CD4-positive, alpha-beta T cell (primary cell): ENCODE measurements at regions not wholly inside any gene's neighbourhood (a gene's known extent, or its start where the extent isn't known, plus 50 kb on each side); places are given as distances from the start of the nearest gene placed in this dataset.

Experiments used
- ATAC-seq: fragments of 200-7000 bp; cut with Tn5 transposase; one replicate; pipeline ENCODE4 v1.10.0; 2022; ENCODE audit warnings: mild to moderate bottlenecking; ENCODE audit not compliant: poor library complexity
- CTCF ChIA-PET: fragments of 350-600 bp; sonication (Branson Sonifier 250); formaldehyde crosslinking; loops from one replicate; lab custom pipeline; 2021; ENCODE audit warnings: antibody characterized with exemption, inconsistent platforms; lab: Charles Lee
- POLR2A ChIA-PET: fragments of 350-600 bp; sonication (Branson Sonifier 250); formaldehyde crosslinking; loops from one replicate; lab custom pipeline; 2021; ENCODE audit warnings: antibody characterized with exemption, inconsistent platforms; lab: Charles Lee
- DNase-seq, 14 experiments: peaks; one replicate each; pipeline ENCODE4 v3.0.0-alpha.2; 2013 to 2020; ENCODE audit warnings: mixed read lengths in 2 of 14
- H3K27ac ChIP-seq, 2 donors: one replicate each; pipeline versions ENCODE4 v1.5.1 to v1.7.0; 2013; ENCODE audit warnings: low read length in 2 of 2, low read depth in 1 of 2, mild to moderate bottlenecking in 1 of 2
- H3K27me3 ChIP-seq, 2 experiments: 1 replicate in 1 of 2; 2 replicates in 1 of 2; pipeline versions ENCODE4 v1.6.1 to v1.7.0; 2013; ENCODE audit warnings: low read length in 2 of 2, control low read depth in 1 of 2, mild to moderate bottlenecking in 1 of 2, moderate library complexity in 1 of 2; ENCODE audit not compliant: insufficient read depth in 2 of 2, control insufficient read depth in 1 of 2
- H3K36me3 ChIP-seq: one replicate; pipeline ENCODE4 v1.6.1; 2013; ENCODE audit warnings: low read length, control low read depth; ENCODE audit not compliant: insufficient read depth
- H3K4me1 ChIP-seq: one replicate; pipeline ENCODE4 v1.6.1; 2013; ENCODE audit warnings: low read length, control low read depth; ENCODE audit not compliant: insufficient read depth
- H3K4me3 ChIP-seq: one replicate; pipeline ENCODE4 v1.5.1; 2013; ENCODE audit warnings: mild to moderate bottlenecking, low read length, moderate library complexity
- H3K9me3 ChIP-seq, 2 experiments: 1 replicate in 1 of 2; 2 replicates in 1 of 2; pipeline versions ENCODE4 v1.6.1 to v1.7.0; 2013; ENCODE audit warnings: low read length in 2 of 2, mild to moderate bottlenecking in 2 of 2, control low read depth in 1 of 2, moderate library complexity in 1 of 2; ENCODE audit not compliant: control insufficient read depth in 1 of 2, insufficient read depth in 1 of 2
- H3K27ac Mint-ChIP-seq: one replicate; pipeline ENCODE4 v1.8.0; 2020; ENCODE audit warnings: mixed read lengths
- H3K27me3 Mint-ChIP-seq: one replicate; pipeline ENCODE4 v1.8.0; 2021; ENCODE audit warnings: mixed read lengths
- H3K36me3 Mint-ChIP-seq: one replicate; pipeline ENCODE4 v1.8.0; 2021; ENCODE audit warnings: low read depth, mixed read lengths
- H3K4me1 Mint-ChIP-seq: one replicate; pipeline ENCODE4 v1.8.0; 2021; ENCODE audit warnings: low read depth, mixed read lengths
- H3K4me3 Mint-ChIP-seq: one replicate; pipeline ENCODE4 v1.8.0; 2020; ENCODE audit warnings: mild to moderate bottlenecking, mixed read lengths
- H3K9me3 Mint-ChIP-seq: one replicate; pipeline ENCODE4 v1.8.0; 2020; ENCODE audit warnings: mixed read lengths
- CTCF ChIP-seq: fragments of 200-600 bp; IDR thresholded peaks from one replicate; pipeline ENCODE4 v1.8.0; 2022; ENCODE audit warnings: antibody characterized with exemption, mild to moderate bottlenecking
- intact Hi-C, 2 experiments: fragments of 100-400 bp; cut with DNase I in 1 of 2; cut with micrococcal nuclease in 1 of 2; formaldehyde crosslinking; loops; one replicate each; pipeline versions ENCODE4 v1.15.1 to v1.9.0; 2023 to 2025; cut with DNase I, micrococcal nuclease

- Mint-ChIP-seq H3K27ac (no peak overlapping the region), H3K9me3 (peaks cover 12% of the 10 kb centered on the region), H3K4me1 (no peaks in the 10 kb centered on the region), H3K4me3 (no peak overlapping the region), H3K27me3 (no peaks in the 10 kb centered on the region), H3K36me3 (no peaks in the 10 kb centered on the region)
- intact Hi-C loops = no loop called here
- ChIA-PET POLR2A (no interaction called here), CTCF (no interaction called here)
- no peak overlapping the region for H3K4me3 ChIP-seq
- ATAC-seq = no peak
- no peak for TF ChIP-seq CTCF
- no peaks in the 10 kb centered on the region for H3K9me3 ChIP-seq
- no peaks in the 10 kb centered on the region for H3K4me1 ChIP-seq
- DNase-seq = no peak
- H3K27me3 ChIP-seq = no peaks in the 10 kb centered on the region
- no peaks in the 10 kb centered on the region for H3K36me3 ChIP-seq
- H3K27ac ChIP-seq = no peak overlapping the region
These were observed 1033.7 kb downstream of the KCNT2 start for GRCh38 chr1:195574511-195574910.

- no peak for TF ChIP-seq CTCF
- no peak overlapping the region for H3K4me3 ChIP-seq
- H3K27me3 ChIP-seq = no peaks in the 10 kb centered on the region
- CTCF ChIA-PET = no interaction called here
- no peak overlapping the region for H3K27ac ChIP-seq
- H3K36me3 ChIP-seq = no peaks in the 10 kb centered on the region
- H3K4me1 ChIP-seq = no peaks in the 10 kb centered on the region
- no peaks in the 10 kb centered on the region for H3K9me3 ChIP-seq
- Mint-ChIP-seq H3K9me3 (peaks cover 11% of the 10 kb centered on the region), H3K4me1 (no peaks in the 10 kb centered on the region), H3K27ac (no peak overlapping the region), H3K36me3 (no peaks in the 10 kb centered on the region), H3K27me3 (no peaks in the 10 kb centered on the region), H3K4me3 (no peak overlapping the region)
- DNase-seq (no peak), ATAC-seq (no peak)
- intact Hi-C loops = no loop called here
- POLR2A ChIA-PET = no interaction called here
These were observed 1038.3 kb downstream of the KCNT2 start for GRCh38 chr1:195569934-195570333.

GRCh38 chr1:195568389-195568788 lies 1039.9 kb downstream of the KCNT2 start:
- H3K36me3 ChIP-seq = no peaks in the 10 kb centered on the region
- CTCF ChIA-PET = no interaction called here
- intact Hi-C loops = no loop called here
- ATAC-seq (no peak), DNase-seq (no peak)
- no peaks in the 10 kb centered on the region for H3K9me3 ChIP-seq
- H3K27ac ChIP-seq = no peak overlapping the region
- TF ChIP-seq CTCF = no peak
- no peaks in the 10 kb centered on the region for H3K27me3 Mint-ChIP-seq
- no peak overlapping the region for H3K27ac Mint-ChIP-seq
- POLR2A ChIA-PET = no interaction called here
- H3K4me3 ChIP-seq = no peak overlapping the region
- no peaks in the 10 kb centered on the region for H3K36me3 Mint-ChIP-seq
- H3K4me3 Mint-ChIP-seq = no peak overlapping the region
- H3K9me3 Mint-ChIP-seq = peaks cover 11% of the 10 kb centered on the region
- no peaks in the 10 kb centered on the region for H3K4me1 Mint-ChIP-seq
- H3K4me1 ChIP-seq = no peaks in the 10 kb centered on the region
- H3K27me3 ChIP-seq = no peaks in the 10 kb centered on the region
